EL (cell line): ENCODE measurements at regions not wholly inside any gene's neighbourhood (a gene's known extent, or its start where the extent isn't known, plus 50 kb on each side); places are given as distances from the start of the nearest gene placed in this dataset.

ENCODE experiments used
- DNase-seq: peaks from one replicate; pipeline ENCODE4 v3.0.0-alpha.2; 2016

DNA sequence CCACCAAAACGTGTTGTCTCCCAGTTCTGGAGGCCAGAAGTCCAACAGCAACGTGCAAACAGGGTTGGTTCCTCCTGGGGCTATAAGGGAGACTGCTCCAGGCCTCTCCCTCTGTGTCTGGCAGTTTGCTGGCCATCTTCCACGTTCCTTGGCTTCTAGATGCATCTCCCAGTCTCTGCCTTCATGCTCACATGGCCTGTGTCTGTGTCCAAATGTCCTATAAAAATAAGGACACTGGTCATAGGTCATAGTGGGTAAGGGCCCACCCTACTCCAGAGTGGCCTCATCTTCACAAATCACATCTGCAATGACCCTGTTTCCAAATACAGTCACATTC is 69.4 kb upstream of the TAF1B start:
- no peak for DNase-seq

DNA sequence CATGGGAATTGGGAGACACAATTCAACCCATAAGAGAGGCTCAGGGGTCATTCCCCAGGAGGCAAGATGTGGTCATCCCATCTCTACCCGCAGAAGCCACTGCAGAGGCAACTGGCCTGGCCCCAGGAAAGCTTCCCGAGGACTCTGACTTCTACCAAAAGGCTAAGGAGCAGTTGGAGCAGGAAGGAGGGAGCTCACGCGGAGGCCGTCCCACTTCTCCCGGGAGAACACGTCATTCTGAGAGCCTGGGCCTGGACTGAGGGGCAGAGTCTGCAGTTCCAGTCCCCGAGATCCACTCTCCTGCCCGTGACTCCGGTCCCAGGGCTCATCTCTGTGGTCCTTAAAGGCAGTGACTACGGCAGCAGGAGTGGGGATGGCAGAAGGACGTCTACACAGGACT is 69.0 kb upstream of the TAF1B start:
- DNase-seq: no peak

GRCh38 chr2:9775351-9775750 is 67.9 kb upstream of the TAF1B start:
- no peak for DNase-seq

DNA sequence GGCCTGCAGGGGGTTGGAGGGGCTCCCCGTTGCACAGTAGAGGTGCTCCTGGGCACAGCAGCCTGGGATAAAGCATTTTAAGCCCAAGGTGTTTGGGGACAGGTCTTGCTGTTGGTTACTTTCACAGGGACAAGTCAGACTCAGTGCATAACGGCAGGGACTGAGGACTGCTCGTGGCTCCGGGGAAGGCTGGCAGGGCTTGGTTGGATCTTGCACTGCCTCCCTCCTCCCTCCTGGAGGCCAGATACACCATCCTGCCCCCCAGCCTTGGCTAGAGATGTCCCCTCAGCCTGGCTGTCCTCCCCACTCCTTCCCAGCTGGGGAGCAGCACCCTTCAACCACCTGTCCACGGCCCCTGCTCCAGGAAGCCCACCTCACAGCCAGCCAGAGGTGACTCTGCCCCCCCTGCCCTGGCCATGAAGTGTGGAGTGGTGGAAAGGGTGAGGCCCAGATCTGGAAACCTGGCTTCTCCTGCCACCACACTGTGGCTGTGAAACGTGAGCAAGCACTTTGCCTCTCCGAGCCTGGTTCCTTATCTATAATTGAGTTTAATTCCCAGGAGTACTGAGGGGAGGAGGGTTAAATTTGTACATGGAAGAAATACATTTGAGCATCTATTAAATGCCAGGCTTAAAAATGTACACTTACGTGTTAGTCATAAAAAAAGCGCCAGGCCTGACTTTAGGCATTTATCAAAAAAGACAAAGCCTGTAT is 67.1 kb upstream of the TAF1B start:
- no peak for DNase-seq

DNA sequence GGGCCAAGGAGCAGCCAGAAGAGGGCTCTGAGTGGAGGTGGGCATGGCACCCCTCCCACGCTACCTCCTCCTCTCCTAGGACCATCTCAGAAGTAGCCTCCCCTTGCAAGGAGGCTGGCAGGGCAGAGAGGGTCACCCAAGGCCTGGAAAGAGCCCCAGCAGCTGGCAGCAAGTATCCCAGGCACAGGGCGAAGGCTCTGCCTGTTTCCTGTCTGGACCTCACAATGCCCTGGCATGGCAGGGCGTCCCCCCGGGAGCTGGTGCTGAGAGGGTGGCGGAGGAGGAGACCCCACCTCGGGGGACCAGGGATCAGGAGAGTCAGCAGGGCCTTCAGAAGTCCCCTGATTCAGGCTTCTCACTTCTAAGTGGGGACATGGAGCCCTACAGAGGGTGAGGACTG is 66.2 kb upstream of the TAF1B start:
- no peak for DNase-seq

DNA sequence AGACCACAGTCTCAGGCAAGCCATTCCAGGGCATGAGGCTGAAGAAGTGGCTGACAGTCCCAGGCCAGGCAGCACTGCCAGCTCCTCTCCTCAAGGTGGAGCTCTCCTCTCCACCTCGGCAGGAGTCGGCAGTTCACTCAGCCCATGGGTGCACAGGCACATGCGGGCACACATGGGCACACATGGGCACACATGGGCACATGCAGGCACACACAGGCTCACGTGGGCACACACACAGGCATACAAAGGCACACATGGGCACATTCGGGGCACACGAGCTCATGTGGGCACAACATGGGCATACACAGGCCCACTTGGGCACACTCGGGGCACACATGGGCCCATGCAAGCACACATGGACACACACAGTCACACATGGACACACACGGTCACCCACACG is 65.3 kb upstream of the TAF1B start:
- no peak for DNase-seq

DNA sequence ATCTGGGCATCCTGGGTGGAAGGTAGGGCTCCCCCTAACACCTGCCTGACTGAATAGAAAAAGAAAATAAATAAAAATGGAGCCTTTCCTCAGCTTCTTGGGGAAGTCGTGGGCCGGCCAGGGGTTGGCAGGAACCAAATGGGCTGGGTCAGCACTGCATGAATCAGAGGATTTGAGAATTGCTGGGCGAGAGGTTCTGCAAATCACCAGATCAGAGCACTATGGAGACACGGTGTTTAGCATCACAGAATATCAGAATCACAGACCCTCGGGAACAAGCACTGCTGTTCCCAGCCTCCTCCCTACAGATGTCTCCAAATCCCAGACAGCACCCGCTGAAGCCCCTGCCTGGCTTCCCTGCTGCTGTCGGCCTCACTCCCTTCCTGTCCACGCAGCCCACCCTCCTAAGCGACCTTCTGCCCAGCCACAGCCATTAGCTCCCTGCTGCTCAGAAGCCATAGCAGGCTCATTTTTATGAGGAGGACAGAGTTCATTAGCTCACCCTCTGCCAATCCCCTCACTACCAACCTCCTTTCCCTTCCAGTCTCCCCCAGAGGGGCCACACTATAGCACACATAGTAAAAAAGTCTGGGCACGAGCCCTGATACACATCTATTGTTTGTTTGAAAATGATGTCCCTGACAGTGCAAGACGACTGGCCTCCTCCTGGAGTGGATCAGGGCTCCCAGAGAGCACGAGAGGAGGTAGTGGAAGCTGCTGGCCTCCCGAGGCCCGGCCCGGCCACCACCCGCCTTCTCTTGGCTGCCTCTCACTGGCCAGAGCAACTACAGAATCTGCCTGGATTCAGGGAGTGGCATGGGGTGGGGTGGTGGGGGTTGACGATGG is 64.6 kb upstream of the TAF1B start:
- no peak for DNase-seq

- DNase-seq: no peak
Measured at GRCh38 chr2:9779596-9780264, 63.5 kb upstream of the TAF1B start.

DNA sequence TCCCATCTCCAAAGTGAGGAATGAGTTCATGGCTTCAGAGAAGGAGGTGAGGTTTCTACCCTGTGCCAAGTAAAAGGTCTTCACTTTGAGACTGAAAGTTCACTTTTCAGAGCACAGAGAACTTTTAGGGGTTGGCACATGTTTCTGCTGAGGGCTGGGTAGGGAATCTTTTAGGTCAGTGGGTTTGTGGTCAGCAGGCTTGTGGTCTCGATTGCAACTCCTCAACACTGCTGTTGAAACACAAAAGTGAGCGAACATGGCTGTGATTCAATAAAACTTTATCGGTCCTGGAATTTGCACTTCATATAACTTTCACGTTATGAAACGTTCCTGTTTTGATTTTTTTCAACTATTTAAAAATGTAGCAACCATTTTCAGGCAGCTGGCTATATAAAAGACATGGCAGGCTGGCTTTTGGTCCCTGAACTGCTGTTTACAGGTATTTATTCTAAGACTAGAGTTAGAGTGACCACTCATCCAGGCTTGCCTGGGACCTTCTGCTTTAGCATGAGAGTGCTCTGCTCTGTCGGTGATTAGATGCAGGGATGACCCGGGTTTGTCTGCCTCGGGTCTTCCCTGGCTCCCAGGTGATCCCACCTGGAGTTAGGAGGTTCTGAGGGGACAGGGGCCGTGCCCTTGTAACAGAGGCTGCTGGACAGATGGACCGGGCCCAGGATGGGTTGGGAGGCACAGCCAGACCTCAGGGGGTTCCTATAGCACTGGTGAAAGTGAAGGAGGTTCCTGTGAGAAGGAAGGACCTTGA is 62.7 kb upstream of the TAF1B start:
- no peak for DNase-seq

DNA sequence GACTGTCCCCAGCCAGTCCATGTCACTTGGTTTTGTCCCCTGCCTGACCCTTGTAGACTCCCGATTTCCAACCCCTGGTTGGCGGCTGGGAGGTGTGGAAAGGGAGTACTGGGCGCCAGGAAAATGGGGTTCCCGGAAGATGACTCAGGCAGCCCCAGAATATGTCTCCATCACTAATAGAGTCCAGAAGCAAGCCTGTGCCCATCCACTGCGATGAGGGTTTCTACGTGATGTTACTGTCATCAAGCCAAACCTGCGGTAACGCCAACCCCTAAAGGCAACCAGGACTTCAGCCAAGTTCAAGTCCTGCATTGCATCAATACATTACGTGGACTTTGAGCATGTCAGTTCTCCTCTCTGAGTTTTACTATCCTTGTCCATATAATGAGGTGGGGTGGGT is 62.0 kb upstream of the TAF1B start:
- peak; percentile 61 for DNase-seq

GRCh38 chr2:9782197-9782719 is 61.0 kb upstream of the TAF1B start:
- DNase-seq: no peak

DNA sequence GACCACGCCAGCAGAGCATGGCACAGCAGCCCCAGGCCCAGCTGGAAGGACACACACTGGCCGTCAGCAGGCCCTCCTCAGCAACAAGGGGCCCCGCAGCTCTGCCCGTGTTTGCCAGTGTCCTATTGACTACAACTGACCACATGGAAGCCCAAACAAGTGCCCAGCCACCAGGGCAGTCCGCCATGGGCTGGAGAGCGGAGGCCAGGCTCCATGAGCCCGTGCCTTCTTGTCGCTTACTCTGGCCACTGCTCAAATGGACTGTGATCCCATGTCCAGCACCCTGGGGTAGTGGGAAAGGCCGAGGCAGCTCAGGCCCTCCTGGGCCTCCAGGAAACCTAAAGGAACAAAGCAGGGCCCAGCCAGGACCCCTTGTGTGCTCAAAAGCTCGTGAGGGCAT is 53.9 kb upstream of the TAF1B start:
- DNase-seq: no peak

- DNase-seq: no peak
Measured at GRCh38 chr2:9790702-9791225, 52.5 kb upstream of the TAF1B start.

- DNase-seq: no peak
Measured at GRCh38 chr2:9791711-9792110, 51.6 kb upstream of the TAF1B start.

DNA sequence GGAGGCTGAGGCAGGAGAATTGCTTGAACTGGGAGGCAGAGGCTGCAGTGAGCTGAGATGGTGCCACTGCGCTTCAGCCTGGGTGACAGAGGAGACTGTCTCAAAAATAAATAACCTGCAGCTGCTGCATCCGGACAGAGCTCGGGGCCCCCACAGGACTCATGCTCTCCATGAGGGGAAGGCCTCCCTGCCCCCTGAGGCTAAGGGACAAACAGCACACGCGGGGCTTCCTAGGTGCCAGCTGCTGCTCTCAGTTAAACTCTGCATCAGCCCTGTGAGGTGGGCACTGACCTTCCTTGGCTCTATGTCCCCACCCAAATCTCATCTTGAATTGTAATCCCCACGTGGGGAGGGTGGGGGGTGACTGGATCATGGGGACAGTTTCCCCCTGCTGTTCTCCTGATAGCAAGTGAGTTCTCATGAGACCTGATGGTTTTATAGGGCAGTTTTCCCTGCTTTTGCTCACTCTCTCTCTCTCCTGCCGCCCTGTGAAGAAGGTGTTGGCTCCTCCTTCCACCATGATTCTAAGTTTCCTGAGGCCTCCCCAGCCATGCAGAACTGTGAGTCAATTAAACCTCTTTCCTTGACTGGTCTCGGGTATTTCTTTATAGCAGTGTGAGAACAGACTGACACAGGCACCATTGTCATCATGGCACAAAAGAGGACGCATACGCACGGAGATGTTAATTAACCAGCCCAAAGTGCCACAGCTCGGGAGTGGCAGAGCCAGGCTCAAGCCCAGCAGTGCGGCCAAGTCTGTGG is 49.9 kb upstream of the TAF1B start:
- DNase-seq: no peak
